Endothelial cell of umbilical vein (primary cell): ENCODE measurements at regions not wholly inside any gene's neighbourhood (a gene's known extent, or its start where the extent isn't known, plus 50 kb on each side); places are given as distances from the start of the nearest gene placed in this dataset.

Experiments used
- BruUV-seq: library from RNA; stranded (reverse); fragments of 400-500 nt; replicated peaks from 2 replicates; lab custom pipeline; 2021; lab: Mats Ljungman, UMichigan
- CTCF ChIA-PET: fragments of 300-600, 350-600 bp; sonication (Branson Sonifier 250); formaldehyde crosslinking; loops from one replicate; lab custom pipeline; 2021; ENCODE audit warnings: antibody characterized with exemption, inconsistent platforms; lab: Charles Lee
- POLR2A ChIA-PET: fragments of 300-600, 350-600 bp; sonication (Branson Sonifier 250); formaldehyde crosslinking; loops from one replicate; lab custom pipeline; 2021; ENCODE audit warnings: antibody characterized with exemption, inconsistent platforms; lab: Charles Lee
- DNase-seq: peaks from one replicate; pipeline ENCODE4 v3.0.0-alpha.2; 2011; ENCODE audit warnings: low read depth, low spot score
- FAIRE-seq: peaks from 2 replicates; lab custom pipeline; 2011; peaks lifted over from hg19 to GRCh38; lab: Jason Lieb, UNC
- H2AFZ ChIP-seq: 2 replicates; pipeline ENCODE4 v1.6.0; 2012; ENCODE audit warnings: low read depth, low read length, control low read depth, inconsistent platforms
- H3K27ac ChIP-seq: 2 replicates; pipeline ENCODE4 v1.5.1; 2011; ENCODE audit warnings: low read depth, mild to moderate bottlenecking, control low read depth, low read length, moderate library complexity; ENCODE audit not compliant: insufficient read depth
- H3K27me3 ChIP-seq, 2 experiments: 2 replicates each; pipeline versions ENCODE4 v1.6.0 to v1.6.1; 2011; ENCODE audit warnings: low read length in 2 of 2, mixed read lengths in 1 of 2; ENCODE audit not compliant: control insufficient read depth in 2 of 2, insufficient read depth in 2 of 2
- H3K36me3 ChIP-seq, 2 experiments: 2 replicates in 1 of 2; 3 replicates in 1 of 2; pipeline ENCODE4 v1.5.1; 2011; ENCODE audit warnings: low read length in 2 of 2, mild to moderate bottlenecking in 1 of 2, moderate library complexity in 1 of 2; ENCODE audit not compliant: control insufficient read depth in 2 of 2, insufficient read depth in 2 of 2; ENCODE audit errors: extremely low read depth in 1 of 2
- H3K4me1 ChIP-seq: 3 replicates; pipeline ENCODE4 v1.5.1; 2011; ENCODE audit warnings: mild to moderate bottlenecking, low read length; ENCODE audit not compliant: control insufficient read depth, insufficient read depth; ENCODE audit errors: extremely low read depth
- H3K4me2 ChIP-seq: 2 replicates; pipeline ENCODE4 v1.6.1; 2011; ENCODE audit warnings: low read length, control low read depth, mixed read lengths; ENCODE audit not compliant: insufficient read depth
- H3K4me3 ChIP-seq, 3 experiments: fragments of 200-600 bp in 1 of 3; sonication (generic), shearing (Covaris generic) in 1 of 3; replicated peaks in 1 of 3; 2 replicates each; pipeline ENCODE4 v1.5.1; 2011 to 2016; ENCODE audit warnings: control low read depth in 3 of 3, low read length in 3 of 3, mild to moderate bottlenecking in 2 of 3, inconsistent platforms in 1 of 3, low read depth in 1 of 3, moderate library complexity in 1 of 3; ENCODE audit not compliant: insufficient read depth in 1 of 3
- H3K79me2 ChIP-seq: 2 replicates; pipeline ENCODE4 v1.6.0; 2012; ENCODE audit warnings: low read length, inconsistent platforms; ENCODE audit not compliant: control insufficient read depth, insufficient read depth
- H3K9ac ChIP-seq: replicated peaks from 2 replicates; pipeline ENCODE3; 2011; ENCODE audit warnings: low read length, control low read depth; ENCODE audit not compliant: insufficient read depth; ENCODE audit errors: extremely low read depth
- H3K9me1 ChIP-seq: replicated peaks from 3 replicates; pipeline ENCODE4 v1.6.0; 2011; ENCODE audit warnings: mild to moderate bottlenecking, low read length; ENCODE audit not compliant: control insufficient read depth, insufficient read depth; ENCODE audit errors: extremely low read depth
- H3K9me3 ChIP-seq: replicated peaks from 2 replicates; pipeline ENCODE4 v1.5.1; 2012; ENCODE audit warnings: low read length, inconsistent platforms; ENCODE audit not compliant: control insufficient read depth, insufficient read depth
- H4K20me1 ChIP-seq: replicated peaks from 2 replicates; pipeline ENCODE3; 2011; ENCODE audit warnings: mild to moderate bottlenecking, low read length; ENCODE audit not compliant: control insufficient read depth, insufficient read depth; ENCODE audit errors: extremely low read depth
- CTCF ChIP-seq, 2 donors: IDR thresholded peaks; 1 replicate in 1 of 2; 2 replicates in 1 of 2; pipeline ENCODE4 v1.5.1; 2011; ENCODE audit warnings: low read length in 2 of 2, mild to moderate bottlenecking in 2 of 2, moderate library complexity in 2 of 2, control low read depth in 1 of 2, inconsistent platforms in 1 of 2, low read depth in 1 of 2; ENCODE audit not compliant: insufficient read depth in 1 of 2; ENCODE audit errors: extremely low read depth in 1 of 2
- EZH2 ChIP-seq: IDR thresholded peaks from 2 replicates; pipeline ENCODE4 v1.6.1; 2012; ENCODE audit warnings: borderline replicate concordance, low read depth, mild to moderate bottlenecking, moderate library complexity, low read length, inconsistent platforms; ENCODE audit not compliant: severe bottlenecking
- FOS ChIP-seq: IDR thresholded peaks from 2 replicates; pipeline ENCODE4 v1.6.1; 2011; ENCODE audit warnings: mild to moderate bottlenecking, low read length, moderate library complexity, borderline replicate concordance; ENCODE audit not compliant: insufficient read depth
- GATA2 ChIP-seq: IDR thresholded peaks from 2 replicates; pipeline ENCODE4 v1.7.0; 2011; ENCODE audit warnings: low read depth, mild to moderate bottlenecking, moderate library complexity, mixed read lengths, low read length; ENCODE audit not compliant: insufficient read length, insufficient read depth
- JUN ChIP-seq: IDR thresholded peaks from 2 replicates; pipeline ENCODE4 v1.6.1; 2011; ENCODE audit warnings: borderline replicate concordance, low read depth; ENCODE audit not compliant: insufficient read length, insufficient read depth
- MAX ChIP-seq: IDR thresholded peaks from 2 replicates; pipeline ENCODE4 v1.6.1; 2011; ENCODE audit not compliant: insufficient read depth, insufficient read length
- MYC ChIP-seq: IDR thresholded peaks from one replicate; pipeline ENCODE4 v1.6.1; 2011; ENCODE audit warnings: mild to moderate bottlenecking, low read depth, low read length
- POLR2A ChIP-seq: IDR thresholded peaks from 2 replicates; pipeline ENCODE4 v1.6.1; 2012; ENCODE audit warnings: low read depth, mild to moderate bottlenecking, control low read depth, low read length
- POLR2AphosphoS5 ChIP-seq: IDR thresholded peaks from 2 replicates; pipeline ENCODE4 v1.6.1; 2012; ENCODE audit warnings: low read depth, mild to moderate bottlenecking, control low read depth, low read length, moderate library complexity; ENCODE audit not compliant: insufficient read depth
- dilution Hi-C: fragments of 300-500 bp; cut with MboI; formaldehyde crosslinking; loops from one replicate; pipeline ENCODE4 v1.15.0; 2019; ENCODE audit warnings: low sequenced_read_pairs; ENCODE audit not compliant: extremely low pct_ligation_motif_present
- intact Hi-C: fragments of 100-400 bp; cut with micrococcal nuclease; formaldehyde crosslinking; loops from one replicate; pipeline ENCODE4 v1.10.0; 2022

- intact Hi-C loops: no loop called here
These were observed 70.5 kb upstream of the LIPC start for GRCh38 chr15:58361273-58361759.

More at GRCh38 chr15:58361273-58361759, 70.5 kb upstream of the LIPC start:
- Histone ChIP-seq H3K4me3 (no peak overlapping the region), H3K9ac (no peak overlapping the region), H3K27ac (no peak overlapping the region), H4K20me1 (no peaks in the 10 kb centered on the region), H3K4me1 (no peaks in the 10 kb centered on the region), H3K4me2 (no peak overlapping the region), H3K9me3 (no peaks in the 10 kb centered on the region), H3K36me3 (no peaks in the 10 kb centered on the region), H2AFZ (no peak overlapping the region), H3K9me1 (no peaks in the 10 kb centered on the region), H3K79me2 (no peaks in the 10 kb centered on the region), H3K27me3 (peaks cover 20 to 26% of the 10 kb centered on the region in 2 experiments)
- FAIRE-seq (no peak), DNase-seq (no peak)
- dilution Hi-C loops: no loop called here
- POLR2A ChIA-PET: no interaction called here
- TF ChIP-seq CTCF (IDR thresholded peaks at IDR 0.05; ENCODE audit: extremely low read depth in 1 of 2, insufficient read depth in 1 of 2, low read depth in 1 of 2, low read length in 2 of 2): no peak
- TF ChIP-seq POLR2A: no peak
- TF ChIP-seq EZH2: no peak
- TF ChIP-seq GATA2: no peak
- no peak for TF ChIP-seq MYC
- no peak for TF ChIP-seq MAX
- TF ChIP-seq JUN: no peak
- TF ChIP-seq POLR2AphosphoS5: no peak
- TF ChIP-seq FOS: no peak
- no TSS peak for BruUV-seq
- CTCF ChIA-PET: no interaction called here
